Bronchial epithelial cell (primary cell): ENCODE measurements at regions not wholly inside any gene's neighbourhood (a gene's known extent, or its start where the extent isn't known, plus 50 kb on each side); places are given as distances from the start of the nearest gene placed in this dataset.

Experiments
- DNase-seq: peaks from one replicate; pipeline ENCODE4 v3.0.0-alpha.2; 2010; ENCODE audit warnings: low read depth
- FAIRE-seq: peaks from 2 replicates; lab custom pipeline; 2011; peaks lifted over from hg19 to GRCh38; lab: Jason Lieb, UNC
- H3K27me3 ChIP-seq: 2 replicates; pipeline ENCODE4 v1.5.1; 2011; ENCODE audit warnings: low read length; ENCODE audit not compliant: control insufficient read depth, insufficient read depth
- H3K36me3 ChIP-seq: 2 replicates; pipeline ENCODE4 v1.5.1; 2011; ENCODE audit warnings: low read length; ENCODE audit not compliant: control insufficient read depth, insufficient read depth
- H3K4me3 ChIP-seq: 2 replicates; pipeline ENCODE4 v1.5.1; 2011; ENCODE audit warnings: mild to moderate bottlenecking, low read depth, low read length, control low read depth
- TF ChIP-seq, protein P1 (sequence below): IDR thresholded peaks from 2 replicates; pipeline ENCODE4 v1.5.1; 2011; ENCODE audit warnings: mild to moderate bottlenecking, moderate library complexity, low read length, control low read depth, inconsistent platforms; ENCODE audit not compliant: insufficient read depth, severe bottlenecking

DNA sequence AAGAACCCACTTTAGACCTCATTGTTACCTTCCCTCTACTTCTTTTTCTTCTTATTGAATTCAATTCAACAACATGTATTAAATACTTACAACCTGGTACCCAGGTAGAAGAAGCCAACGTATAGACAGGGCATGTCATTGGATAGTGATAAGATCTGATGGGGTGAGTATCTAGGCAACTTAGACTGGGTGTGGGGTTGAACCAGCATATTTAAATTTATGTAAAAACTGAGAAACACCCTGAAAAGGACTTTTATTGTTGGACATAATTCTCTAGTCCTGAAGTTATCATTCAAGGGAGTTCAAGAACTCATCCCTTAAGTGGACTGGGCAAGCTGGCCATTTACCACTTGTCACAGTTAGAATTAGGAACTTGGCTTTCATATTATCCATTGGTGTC is 139.2 kb downstream of the ZIC5 start:
- Histone ChIP-seq H3K36me3 (no peaks in the 10 kb centered on the region), H3K27me3 (no peaks in the 10 kb centered on the region), H3K4me3 (no peak overlapping the region)
- no peak for DNase-seq
- FAIRE-seq, result no peak
- TF ChIP-seq, protein P1, sequence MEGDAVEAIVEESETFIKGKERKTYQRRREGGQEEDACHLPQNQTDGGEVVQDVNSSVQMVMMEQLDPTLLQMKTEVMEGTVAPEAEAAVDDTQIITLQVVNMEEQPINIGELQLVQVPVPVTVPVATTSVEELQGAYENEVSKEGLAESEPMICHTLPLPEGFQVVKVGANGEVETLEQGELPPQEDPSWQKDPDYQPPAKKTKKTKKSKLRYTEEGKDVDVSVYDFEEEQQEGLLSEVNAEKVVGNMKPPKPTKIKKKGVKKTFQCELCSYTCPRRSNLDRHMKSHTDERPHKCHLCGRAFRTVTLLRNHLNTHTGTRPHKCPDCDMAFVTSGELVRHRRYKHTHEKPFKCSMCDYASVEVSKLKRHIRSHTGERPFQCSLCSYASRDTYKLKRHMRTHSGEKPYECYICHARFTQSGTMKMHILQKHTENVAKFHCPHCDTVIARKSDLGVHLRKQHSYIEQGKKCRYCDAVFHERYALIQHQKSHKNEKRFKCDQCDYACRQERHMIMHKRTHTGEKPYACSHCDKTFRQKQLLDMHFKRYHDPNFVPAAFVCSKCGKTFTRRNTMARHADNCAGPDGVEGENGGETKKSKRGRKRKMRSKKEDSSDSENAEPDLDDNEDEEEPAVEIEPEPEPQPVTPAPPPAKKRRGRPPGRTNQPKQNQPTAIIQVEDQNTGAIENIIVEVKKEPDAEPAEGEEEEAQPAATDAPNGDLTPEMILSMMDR, result no peak

DNA sequence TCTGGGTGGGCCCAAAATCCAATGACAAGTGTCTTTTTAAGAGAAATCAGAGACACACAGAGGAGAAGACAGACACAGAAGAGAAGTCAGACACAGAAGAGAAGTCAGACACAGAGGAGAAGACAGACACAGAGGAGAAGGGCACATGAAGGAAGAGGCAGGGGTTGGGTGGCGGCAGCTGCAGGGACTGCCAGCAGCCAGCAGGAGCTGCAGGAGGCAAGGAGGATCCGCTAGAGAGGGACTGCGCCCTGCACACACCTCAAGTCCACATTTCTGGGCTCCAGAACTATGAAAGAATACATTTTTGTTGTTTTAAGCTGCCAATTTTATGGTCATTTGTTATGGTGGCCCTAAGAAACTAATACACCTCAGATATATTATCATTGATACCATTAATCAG is 140.6 kb downstream of the ZIC5 start:
- FAIRE-seq (no peak), DNase-seq (no peak)
- TF ChIP-seq, protein P1, result no peak
- no peak overlapping the region for H3K4me3 ChIP-seq
- no peaks in the 10 kb centered on the region for H3K36me3 ChIP-seq
- H3K27me3 ChIP-seq, result no peaks in the 10 kb centered on the region

DNA sequence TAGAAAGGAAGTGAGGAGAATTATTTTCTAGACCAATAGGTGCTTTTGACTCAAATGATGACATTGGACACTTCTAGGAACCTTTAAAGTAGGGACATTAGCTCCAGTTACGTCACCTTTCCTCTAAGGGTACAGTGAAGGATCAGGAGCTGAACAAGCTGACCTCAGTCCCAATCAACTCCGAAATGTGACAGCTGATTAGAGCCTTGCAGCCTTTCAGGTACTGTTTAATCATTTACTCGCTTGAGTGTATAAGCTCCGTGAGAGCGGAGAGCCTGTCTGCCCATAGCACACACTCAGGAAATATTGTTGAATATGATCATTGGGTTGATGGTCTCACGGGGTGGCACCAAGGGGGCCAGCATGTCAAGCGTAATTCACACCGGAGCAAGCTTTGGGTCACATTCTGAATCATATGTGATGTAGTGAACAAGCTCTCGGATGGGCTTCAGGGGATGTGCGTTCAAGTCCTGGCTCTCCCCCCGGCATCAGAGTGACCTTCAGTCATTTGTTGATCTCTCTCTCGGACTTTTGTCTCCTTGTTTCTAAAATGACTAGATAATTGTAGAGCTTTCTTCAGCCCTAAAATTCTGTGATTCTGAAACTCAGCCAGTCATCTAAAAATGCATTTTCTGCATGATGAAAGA is 141.9 kb downstream of the ZIC5 start:
- DNase-seq (no peak), FAIRE-seq (no peak)
- no peaks in the 10 kb centered on the region for H3K36me3 ChIP-seq
- H3K27me3 ChIP-seq, result no peaks in the 10 kb centered on the region
- TF ChIP-seq, protein P1, result no peak
- no peak overlapping the region for H3K4me3 ChIP-seq

DNA sequence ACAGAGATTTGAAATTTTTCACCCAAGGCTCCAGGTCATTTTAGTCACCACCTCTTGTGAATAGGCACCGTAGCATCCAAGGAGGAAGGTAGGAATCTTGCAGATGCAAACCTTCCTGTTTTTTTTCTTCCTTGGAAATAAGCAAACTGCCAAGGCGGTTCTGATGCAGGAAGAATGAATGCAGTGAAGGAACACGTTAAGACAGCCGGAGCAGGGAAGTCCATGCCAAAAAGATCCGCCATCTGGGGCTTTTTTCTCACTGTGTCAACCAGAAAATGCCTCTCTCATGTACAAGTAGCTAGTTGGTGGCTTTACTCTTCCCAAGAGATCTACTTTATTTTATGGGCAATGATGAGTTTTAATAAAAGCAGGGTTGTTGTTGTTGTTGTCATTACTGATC is 142.4 kb downstream of the ZIC5 start:
- DNase-seq (no peak), FAIRE-seq (no peak)
- TF ChIP-seq, protein P1, result no peak
- no peak overlapping the region for H3K4me3 ChIP-seq
- no peaks in the 10 kb centered on the region for H3K36me3 ChIP-seq
- no peaks in the 10 kb centered on the region for H3K27me3 ChIP-seq

DNA sequence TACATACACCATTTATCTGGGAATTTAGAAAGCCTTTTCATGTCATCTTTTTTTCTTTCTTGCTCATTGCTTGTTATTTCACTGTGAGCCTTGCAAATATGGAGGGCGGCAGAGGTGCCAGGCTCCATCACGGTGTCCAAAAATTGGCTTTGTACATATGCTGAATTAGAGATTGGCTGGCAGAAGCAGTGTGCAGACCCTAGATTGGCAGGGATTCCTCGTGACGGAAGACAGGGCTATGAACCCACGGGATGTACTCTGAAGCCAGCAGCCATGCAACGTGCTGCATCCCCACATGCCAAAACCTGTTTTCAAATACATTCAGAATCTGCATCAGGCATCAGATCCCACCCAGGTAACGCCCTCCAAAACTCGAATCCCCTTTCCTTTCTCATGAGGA is 142.8 kb downstream of the ZIC5 start:
- TF ChIP-seq, protein P1, result no peak

DNA sequence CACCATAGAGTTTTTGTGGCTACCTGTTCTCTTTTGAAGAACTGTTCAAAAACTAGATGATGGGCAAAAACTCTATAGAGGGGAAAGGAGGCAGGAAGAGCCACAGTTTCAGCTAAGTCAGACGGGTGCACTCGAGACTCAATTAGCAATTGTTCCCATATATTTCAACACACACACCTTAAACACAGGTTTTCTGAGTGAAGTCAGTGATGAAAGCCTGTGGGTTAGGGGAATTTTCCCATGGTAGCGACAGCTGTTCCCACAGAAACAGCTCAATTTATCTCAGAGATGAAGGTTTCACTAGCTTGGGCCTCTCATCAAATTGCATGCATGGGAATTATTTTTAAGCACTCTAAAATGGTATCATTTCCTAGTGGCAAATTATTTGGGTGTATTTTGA is 143.4 kb downstream of the ZIC5 start:
- TF ChIP-seq, protein P1, result no peak
- no peak overlapping the region for H3K4me3 ChIP-seq
- DNase-seq, result no peak
- no peaks in the 10 kb centered on the region for H3K27me3 ChIP-seq
- no peak for FAIRE-seq
- no peaks in the 10 kb centered on the region for H3K36me3 ChIP-seq

More for the DNA sequence above, 142.8 kb downstream of the ZIC5 start:
- FAIRE-seq (no peak), DNase-seq (no peak)
- Histone ChIP-seq H3K4me3 (no peak overlapping the region), H3K36me3 (no peaks in the 10 kb centered on the region), H3K27me3 (no peaks in the 10 kb centered on the region)
